NT2/D1 (cell line): ENCODE measurements at regions not wholly inside any gene's neighbourhood (a gene's known extent, or its start where the extent isn't known, plus 50 kb on each side); places are given as distances from the start of the nearest gene placed in this dataset.

Source experiments
- DNase-seq: peaks from one replicate; pipeline ENCODE4 v3.0.0-alpha.2; 2011; ENCODE audit warnings: low read depth, low spot score
- H3K27me3 ChIP-seq: 2 replicates; pipeline ENCODE4 v1.6.0; 2011; ENCODE audit warnings: mild to moderate bottlenecking; ENCODE audit not compliant: insufficient read length, insufficient read depth
- H3K36me3 ChIP-seq: 2 replicates; pipeline ENCODE4 v1.6.1; 2011; ENCODE audit warnings: mild to moderate bottlenecking, low read length, mixed read lengths; ENCODE audit not compliant: insufficient read depth, insufficient read length
- H3K4me1 ChIP-seq: 2 replicates; pipeline ENCODE4 v1.5.1; 2011; ENCODE audit not compliant: insufficient read depth, insufficient read length
- H3K4me3 ChIP-seq: 2 replicates; pipeline ENCODE4 v1.5.1; 2011; ENCODE audit warnings: low read depth; ENCODE audit not compliant: insufficient read length
- H3K9ac ChIP-seq: 2 replicates; pipeline ENCODE4 v1.6.0; 2011; ENCODE audit warnings: low read depth; ENCODE audit not compliant: insufficient read length
- H3K9me3 ChIP-seq: 2 replicates; pipeline ENCODE4 v1.5.1; 2011; ENCODE audit warnings: mild to moderate bottlenecking, low read length; ENCODE audit not compliant: insufficient read depth
- SUZ12 ChIP-seq: IDR thresholded peaks from 2 replicates; pipeline ENCODE4 v1.6.1; 2011; ENCODE audit not compliant: insufficient read length, insufficient read depth; ENCODE audit errors: extremely low read depth
- YY1 ChIP-seq: IDR thresholded peaks from 2 replicates; pipeline ENCODE4 v1.6.1; 2011; ENCODE audit not compliant: insufficient read length, insufficient read depth
- ZNF274 ChIP-seq: IDR thresholded peaks from 2 replicates; pipeline ENCODE4 v1.6.1; 2011; ENCODE audit warnings: mild to moderate bottlenecking, low read depth, low read length

GRCh38 chr2:201973305-201973928, 60.2 kb upstream of the FZD7 start:
- peak overlapping the region; percentile 62 for H3K9ac ChIP-seq
- no peaks in the 10 kb centered on the region for H3K36me3 ChIP-seq
- peaks cover 11% of the 10 kb centered on the region for H3K4me1 ChIP-seq
- H3K27me3 ChIP-seq = no peaks in the 10 kb centered on the region
- peak overlapping the region; percentile 15 for H3K4me3 ChIP-seq
- peaks cover 17% of the 10 kb centered on the region; the same call in 1 of the 2 replicates for H3K9me3 ChIP-seq
- no peak for DNase-seq
- no peak for TF ChIP-seq SUZ12
- no peak for TF ChIP-seq YY1
- no peak for TF ChIP-seq ZNF274

DNA sequence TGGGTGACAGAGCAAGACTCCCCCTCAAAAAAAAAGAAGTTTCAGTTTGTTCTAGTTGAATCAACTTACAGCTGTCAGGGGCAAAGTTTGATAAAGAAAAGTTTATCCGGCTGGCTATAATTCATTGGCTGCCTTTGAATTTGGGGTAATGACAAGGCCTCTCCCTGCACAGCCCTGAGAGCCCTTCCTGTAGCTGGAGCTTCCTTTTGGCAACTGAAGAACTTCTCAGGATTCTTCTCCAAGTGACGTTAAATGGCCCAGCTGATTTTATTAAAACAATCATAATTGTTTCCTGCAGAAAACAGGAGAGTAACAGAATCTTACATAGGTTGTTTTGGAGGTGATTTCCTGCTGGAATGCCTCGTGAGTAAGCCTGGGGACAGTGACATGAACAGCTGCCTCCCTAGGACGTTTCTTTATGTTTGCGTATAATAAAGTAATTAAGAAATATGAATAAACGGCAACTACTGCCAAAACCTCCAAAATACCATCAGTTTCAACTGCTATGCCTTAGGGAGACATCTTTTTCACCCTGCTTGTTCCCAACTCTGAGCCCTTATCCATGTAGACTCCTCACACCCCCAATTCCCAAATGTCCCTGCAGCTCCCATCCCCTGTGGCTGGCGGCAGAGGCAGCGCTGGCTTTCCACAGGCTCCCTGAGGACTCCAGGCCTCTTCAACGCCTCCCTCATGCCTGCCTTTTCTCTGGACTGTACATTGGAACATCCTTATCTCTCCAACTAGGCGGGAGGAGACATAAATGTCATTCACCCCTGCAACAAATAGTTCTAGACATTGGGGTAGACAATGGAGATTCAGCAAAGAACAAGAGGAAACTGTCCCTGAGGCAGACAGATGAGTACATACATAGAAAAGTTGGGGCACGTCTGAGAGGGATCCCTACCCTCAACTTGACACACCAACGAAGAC, 59.2 kb upstream of the FZD7 start:
- TF ChIP-seq ZNF274 (no peak), YY1 (no peak), SUZ12 (no peak)
- H3K4me3 ChIP-seq = no peak overlapping the region
- H3K36me3 ChIP-seq = no peaks in the 10 kb centered on the region
- peaks cover 13% of the 10 kb centered on the region for H3K4me1 ChIP-seq
- no peak for DNase-seq
- H3K27me3 ChIP-seq = no peaks in the 10 kb centered on the region
- H3K9me3 ChIP-seq = peaks cover 17% of the 10 kb centered on the region; the same call in 1 of the 2 replicates
- H3K9ac ChIP-seq = no peak overlapping the region

- Histone ChIP-seq H3K9ac (no peak overlapping the region), H3K4me3 (no peak overlapping the region), H3K4me1 (peaks cover 15% of the 10 kb centered on the region), H3K36me3 (no peaks in the 10 kb centered on the region), H3K9me3 (peaks cover 17% of the 10 kb centered on the region; the same call in 1 of the 2 replicates), H3K27me3 (no peaks in the 10 kb centered on the region)
- no peak for TF ChIP-seq YY1
- TF ChIP-seq ZNF274 = no peak
- TF ChIP-seq SUZ12 = no peak
- DNase-seq = no peak
Observed at GRCh38 chr2:201975434-201975833, 58.2 kb upstream of the FZD7 start.

DNA sequence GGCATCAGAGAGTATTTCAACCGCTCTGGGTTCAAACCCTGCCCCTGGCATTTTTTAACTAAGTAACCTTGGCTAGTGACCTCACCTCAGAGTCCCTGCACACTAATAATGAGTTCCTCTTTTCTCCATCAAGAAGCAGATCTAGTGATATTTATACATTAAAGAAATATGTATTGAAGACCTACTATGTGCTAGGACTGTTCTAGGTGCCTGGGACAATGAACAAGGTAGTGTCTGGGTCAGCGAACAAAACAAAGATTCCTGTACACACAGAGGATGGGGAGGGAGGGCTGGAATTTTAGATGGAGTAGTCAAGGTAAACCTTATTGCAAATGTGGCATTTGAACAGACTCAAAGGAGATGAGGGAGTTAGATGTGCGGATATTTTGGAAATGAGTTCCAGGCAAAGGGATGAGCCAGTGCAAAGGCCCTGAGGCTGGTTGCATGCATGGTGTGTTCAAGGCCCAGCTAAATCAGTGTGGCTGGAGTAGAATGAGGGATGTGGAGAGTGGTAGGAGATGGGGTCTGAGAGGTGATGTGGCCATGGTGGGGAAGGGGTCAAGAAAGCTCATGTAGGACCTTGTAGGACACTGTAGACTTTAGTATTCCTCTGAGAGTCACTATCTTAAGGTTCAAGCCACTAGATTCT, 57.6 kb upstream of the FZD7 start:
- Histone ChIP-seq H3K27me3 (no peaks in the 10 kb centered on the region), H3K9ac (no peak overlapping the region), H3K4me3 (no peak overlapping the region), H3K9me3 (peaks cover 12% of the 10 kb centered on the region; the same call in 1 of the 2 replicates), H3K4me1 (peaks cover 15% of the 10 kb centered on the region), H3K36me3 (no peaks in the 10 kb centered on the region)
- TF ChIP-seq YY1 (no peak), ZNF274 (no peak), SUZ12 (no peak)
- DNase-seq = no peak

DNA sequence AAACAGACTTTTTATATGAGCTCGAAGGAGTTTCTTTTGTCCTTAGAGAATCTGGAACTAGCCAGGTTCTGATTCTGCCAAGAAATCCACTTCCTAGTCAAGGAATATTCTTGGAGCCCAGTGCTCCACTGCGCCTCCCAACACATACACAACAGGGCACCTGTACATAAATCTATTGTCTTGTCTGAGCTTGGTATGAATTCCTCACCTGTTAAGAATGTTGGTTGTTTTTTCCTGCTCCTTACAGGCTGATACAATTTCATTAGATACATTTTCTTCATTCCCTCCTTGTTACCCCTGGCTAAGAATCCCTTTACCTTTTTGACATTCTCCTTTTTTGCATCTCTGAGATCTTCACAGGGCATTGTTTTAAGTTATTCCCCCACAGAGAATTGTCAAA, 56.0 kb upstream of the FZD7 start:
- no peak for DNase-seq
- TF ChIP-seq YY1 (no peak), SUZ12 (no peak), ZNF274 (no peak)
- Histone ChIP-seq H3K4me1 (peaks cover 15% of the 10 kb centered on the region), H3K9ac (no peak overlapping the region), H3K36me3 (no peaks in the 10 kb centered on the region), H3K9me3 (peaks cover 12% of the 10 kb centered on the region; the same call in 1 of the 2 replicates), H3K27me3 (no peaks in the 10 kb centered on the region), H3K4me3 (no peak overlapping the region)

- no peak for DNase-seq
- Histone ChIP-seq H3K9me3 (peaks cover 12% of the 10 kb centered on the region; the same call in 1 of the 2 replicates), H3K36me3 (no peaks in the 10 kb centered on the region), H3K9ac (no peak overlapping the region), H3K4me1 (peaks cover 12% of the 10 kb centered on the region), H3K4me3 (no peak overlapping the region), H3K27me3 (no peaks in the 10 kb centered on the region)
- no peak for TF ChIP-seq ZNF274
Observed at GRCh38 chr2:201978333-201978732, 55.3 kb upstream of the FZD7 start.

GRCh38 chr2:201978986-201979385, 54.7 kb upstream of the FZD7 start:
- no peak for DNase-seq

More at GRCh38 chr2:201978986-201979385, 54.7 kb upstream of the FZD7 start:
- no peaks in the 10 kb centered on the region for H3K36me3 ChIP-seq
- no peak overlapping the region for H3K9ac ChIP-seq
- TF ChIP-seq YY1 = no peak
- TF ChIP-seq ZNF274 = no peak
- TF ChIP-seq SUZ12 = no peak
- no peaks in the 10 kb centered on the region for H3K27me3 ChIP-seq
- H3K4me3 ChIP-seq = no peak overlapping the region
- H3K9me3 ChIP-seq = peaks cover 12% of the 10 kb centered on the region; the same call in 1 of the 2 replicates
- peaks cover 12% of the 10 kb centered on the region for H3K4me1 ChIP-seq
